Type B pancreatic cell (in vitro differentiated cells): ENCODE measurements at regions not wholly inside any gene's neighbourhood (a gene's known extent, or its start where the extent isn't known, plus 50 kb on each side); places are given as distances from the start of the nearest gene placed in this dataset.

Experiments
- DNase-seq: peaks from one replicate; pipeline ENCODE4 v3.0.0; 2021; ENCODE audit warnings: mixed read lengths; ENCODE audit not compliant: unreplicated experiment; ENCODE audit errors: extremely low spot score
- H3K27ac Mint-ChIP-seq: 2 replicates; pipeline ENCODE4 v1.8.0; 2021; ENCODE audit warnings: mild to moderate bottlenecking, mixed read lengths
- H3K27me3 Mint-ChIP-seq: 2 replicates; pipeline ENCODE4 v1.8.0; 2021; ENCODE audit warnings: mixed read lengths
- H3K36me3 Mint-ChIP-seq: 2 replicates; pipeline ENCODE4 v1.8.0; 2021; ENCODE audit warnings: mixed read lengths
- H3K4me1 Mint-ChIP-seq: one replicate; pipeline ENCODE4 v1.8.0; 2021; ENCODE audit warnings: mixed read lengths; ENCODE audit not compliant: unreplicated experiment
- H3K4me3 Mint-ChIP-seq: 2 replicates; pipeline ENCODE4 v1.8.0; 2021; ENCODE audit warnings: mild to moderate bottlenecking, mixed read lengths
- H3K9me3 Mint-ChIP-seq: 2 replicates; pipeline ENCODE4 v1.8.0; 2021; ENCODE audit warnings: mixed read lengths
- CTCF ChIP-seq: fragments of 200-600 bp; sonication (generic); conservative IDR thresholded peaks from 2 replicates; pipeline ENCODE4 v1.5.0; 2021; ENCODE audit warnings: antibody characterized with exemption, mild to moderate bottlenecking

- TF ChIP-seq CTCF = no peak
- H3K27me3 Mint-ChIP-seq = peaks cover 60% of the 10 kb centered on the region
- H3K4me1 Mint-ChIP-seq = no peaks in the 10 kb centered on the region
- no peak for DNase-seq
- no peak overlapping the region for H3K4me3 Mint-ChIP-seq
- H3K27ac Mint-ChIP-seq = no peak overlapping the region
- no peaks in the 10 kb centered on the region for H3K36me3 Mint-ChIP-seq
- H3K9me3 Mint-ChIP-seq = no peaks in the 10 kb centered on the region
Observed at GRCh38 chr12:98291828-98292227, 223.6 kb upstream of the TMPO start.

GRCh38 chr12:98294051-98294805 lies 221.2 kb upstream of the TMPO start:
- no peak for TF ChIP-seq CTCF
- Mint-ChIP-seq H3K9me3 (no peaks in the 10 kb centered on the region), H3K27me3 (peaks cover 59% of the 10 kb centered on the region), H3K4me3 (no peak overlapping the region), H3K27ac (no peak overlapping the region), H3K4me1 (no peaks in the 10 kb centered on the region), H3K36me3 (no peaks in the 10 kb centered on the region)
- no peak for DNase-seq

GRCh38 chr12:98295681-98296080 lies 219.7 kb upstream of the TMPO start:
- no peak overlapping the region for H3K4me3 Mint-ChIP-seq
- H3K4me1 Mint-ChIP-seq = no peaks in the 10 kb centered on the region
- no peaks in the 10 kb centered on the region for H3K9me3 Mint-ChIP-seq
- no peak overlapping the region for H3K27ac Mint-ChIP-seq
- DNase-seq = no peak
- H3K36me3 Mint-ChIP-seq = no peaks in the 10 kb centered on the region
- peaks cover 54% of the 10 kb centered on the region for H3K27me3 Mint-ChIP-seq
- TF ChIP-seq CTCF = no peak

GRCh38 chr12:98296462-98297079 lies 218.8 kb upstream of the TMPO start:
- DNase-seq = no peak
- H3K27ac Mint-ChIP-seq = no peak overlapping the region
- H3K4me1 Mint-ChIP-seq = no peaks in the 10 kb centered on the region
- H3K36me3 Mint-ChIP-seq = no peaks in the 10 kb centered on the region
- H3K4me3 Mint-ChIP-seq = no peak overlapping the region
- no peaks in the 10 kb centered on the region for H3K9me3 Mint-ChIP-seq
- no peak for TF ChIP-seq CTCF
- peaks cover 52% of the 10 kb centered on the region for H3K27me3 Mint-ChIP-seq

GRCh38 chr12:98297538-98297937 lies 217.9 kb upstream of the TMPO start:
- Mint-ChIP-seq H3K4me3 (no peak overlapping the region), H3K27ac (no peak overlapping the region), H3K27me3 (peaks cover 43% of the 10 kb centered on the region), H3K9me3 (no peaks in the 10 kb centered on the region), H3K36me3 (no peaks in the 10 kb centered on the region), H3K4me1 (no peaks in the 10 kb centered on the region)
- DNase-seq = no peak
- no peak for TF ChIP-seq CTCF
